ENCODE measurements at regions not wholly inside any gene's neighbourhood (a gene's known extent, or its start where the extent isn't known, plus 50 kb on each side); places are given as distances from the start of the nearest gene placed in this dataset.

DNA sequence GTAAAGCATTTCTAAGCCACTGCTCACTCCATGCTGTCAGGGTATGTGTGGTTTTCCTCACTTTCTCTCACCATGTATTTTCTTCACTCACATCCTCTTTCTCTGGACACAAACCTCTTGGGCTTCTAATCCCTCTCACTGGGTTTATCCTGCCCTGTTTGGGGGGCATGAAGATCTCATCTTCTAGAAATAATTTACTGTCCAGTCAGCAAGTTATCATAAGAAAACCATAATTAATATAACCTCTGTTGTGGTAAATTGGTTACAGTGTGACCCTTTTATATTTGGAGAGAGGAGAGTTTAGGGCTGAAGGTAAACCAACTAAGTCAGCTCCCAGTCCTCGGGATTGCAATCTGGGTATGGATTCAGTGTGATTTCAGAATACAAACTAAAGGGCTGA is 213.8 kb upstream of the PROX1 start:
- Histone ChIP-seq H3K4me1 (no peaks in the 10 kb centered on the region), H3K27ac (no peak overlapping the region), H3K36me3 (no peaks in the 10 kb centered on the region), H3K9me3 (no peaks in the 10 kb centered on the region), H3K27me3 (peaks cover 0 to 2% (median 0%) of the 10 kb centered on the region in 3 donors), H3K4me3 (no peak overlapping the region)
- DNase-seq (no peak), ATAC-seq (no peak)
- in situ Hi-C loops (cut with MboI; ENCODE audit: low sequenced_read_pairs in 4 of 4) (no loop called here), intact Hi-C loops (cut with DNase I; ENCODE audit: low total_unique reads) (no loop called here)
- TF ChIP-seq POLR2A (IDR thresholded peaks at IDR 0.05): no peak
- TF ChIP-seq, protein P1, sequence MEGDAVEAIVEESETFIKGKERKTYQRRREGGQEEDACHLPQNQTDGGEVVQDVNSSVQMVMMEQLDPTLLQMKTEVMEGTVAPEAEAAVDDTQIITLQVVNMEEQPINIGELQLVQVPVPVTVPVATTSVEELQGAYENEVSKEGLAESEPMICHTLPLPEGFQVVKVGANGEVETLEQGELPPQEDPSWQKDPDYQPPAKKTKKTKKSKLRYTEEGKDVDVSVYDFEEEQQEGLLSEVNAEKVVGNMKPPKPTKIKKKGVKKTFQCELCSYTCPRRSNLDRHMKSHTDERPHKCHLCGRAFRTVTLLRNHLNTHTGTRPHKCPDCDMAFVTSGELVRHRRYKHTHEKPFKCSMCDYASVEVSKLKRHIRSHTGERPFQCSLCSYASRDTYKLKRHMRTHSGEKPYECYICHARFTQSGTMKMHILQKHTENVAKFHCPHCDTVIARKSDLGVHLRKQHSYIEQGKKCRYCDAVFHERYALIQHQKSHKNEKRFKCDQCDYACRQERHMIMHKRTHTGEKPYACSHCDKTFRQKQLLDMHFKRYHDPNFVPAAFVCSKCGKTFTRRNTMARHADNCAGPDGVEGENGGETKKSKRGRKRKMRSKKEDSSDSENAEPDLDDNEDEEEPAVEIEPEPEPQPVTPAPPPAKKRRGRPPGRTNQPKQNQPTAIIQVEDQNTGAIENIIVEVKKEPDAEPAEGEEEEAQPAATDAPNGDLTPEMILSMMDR (IDR thresholded peaks at IDR 0.05 in 4 of 5, conservative IDR thresholded peaks at IDR 0.05 in 1 of 5): no peak

DNA sequence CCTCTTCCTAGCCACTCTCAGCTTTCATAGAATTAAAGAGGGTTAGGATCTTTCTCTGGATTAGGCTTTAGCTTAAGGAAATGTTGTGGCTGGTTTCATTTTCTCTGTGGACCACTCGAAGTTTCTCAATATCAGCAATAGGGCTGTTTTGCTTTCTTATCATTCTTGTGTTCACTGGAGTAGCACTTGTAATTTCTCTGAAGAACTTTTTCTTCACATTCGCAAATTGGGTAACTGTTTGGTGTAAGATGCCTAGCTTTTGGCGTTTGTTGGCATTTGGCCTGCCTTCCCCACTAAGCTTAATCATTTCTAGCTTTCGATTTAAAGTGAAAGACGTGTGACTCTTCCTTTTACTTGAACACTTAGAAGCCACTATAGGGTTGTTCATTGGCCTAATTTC is 210.8 kb upstream of the PROX1 start:
- ATAC-seq (no peak), DNase-seq (no peak)
- H3K4me3 ChIP-seq: no peak overlapping the region
- no peaks in the 10 kb centered on the region for H3K9me3 ChIP-seq
- no peak overlapping the region for H3K27ac ChIP-seq
- peaks cover 0 to 2% (median 0%) of the 10 kb centered on the region in 3 donors for H3K27me3 ChIP-seq
- TF ChIP-seq, protein P1 (IDR thresholded peaks at IDR 0.05 in 4 of 5, conservative IDR thresholded peaks at IDR 0.05 in 1 of 5): no peak
- TF ChIP-seq POLR2A (IDR thresholded peaks at IDR 0.05): no peak
- no peaks in the 10 kb centered on the region for H3K36me3 ChIP-seq
- no peaks in the 10 kb centered on the region for H3K4me1 ChIP-seq
- in situ Hi-C loops (cut with MboI; ENCODE audit: low sequenced_read_pairs in 4 of 4): no loop called here
- intact Hi-C loops (cut with DNase I; ENCODE audit: low total_unique reads): no loop called here

DNA sequence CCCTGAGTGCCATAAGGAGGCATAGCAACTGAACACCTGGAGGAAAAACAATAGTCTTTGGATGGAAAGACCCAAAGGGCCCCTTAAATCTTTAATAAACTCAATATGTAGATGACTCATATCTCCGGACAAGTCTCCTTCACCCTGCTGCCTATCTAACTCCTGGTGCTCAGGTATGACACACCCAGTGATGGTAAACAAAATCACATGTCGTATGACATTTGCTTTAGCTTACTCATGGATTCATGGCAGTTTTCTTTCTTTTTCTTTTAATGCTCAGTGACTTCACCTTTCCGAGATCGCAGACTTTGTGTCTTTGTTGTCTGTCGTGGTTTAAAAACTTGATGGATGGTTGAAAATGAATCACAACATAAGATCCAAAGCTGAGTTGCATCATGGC is 208.5 kb upstream of the PROX1 start:
- no peak for ATAC-seq
- H3K4me1 ChIP-seq: no peaks in the 10 kb centered on the region
- no peak overlapping the region for H3K4me3 ChIP-seq
- TF ChIP-seq, protein P1 (IDR thresholded peaks at IDR 0.05 in 4 of 5, conservative IDR thresholded peaks at IDR 0.05 in 1 of 5): no peak
- DNase-seq: no peak
- H3K27me3 ChIP-seq: peaks cover 0 to 2% (median 0%) of the 10 kb centered on the region in 3 donors
- intact Hi-C loops (cut with DNase I; ENCODE audit: low total_unique reads): no loop called here
- no peaks in the 10 kb centered on the region for H3K36me3 ChIP-seq
- in situ Hi-C loops (cut with MboI; ENCODE audit: low sequenced_read_pairs in 4 of 4): no loop called here
- no peaks in the 10 kb centered on the region for H3K9me3 ChIP-seq
- no peak overlapping the region for H3K27ac ChIP-seq

DNA sequence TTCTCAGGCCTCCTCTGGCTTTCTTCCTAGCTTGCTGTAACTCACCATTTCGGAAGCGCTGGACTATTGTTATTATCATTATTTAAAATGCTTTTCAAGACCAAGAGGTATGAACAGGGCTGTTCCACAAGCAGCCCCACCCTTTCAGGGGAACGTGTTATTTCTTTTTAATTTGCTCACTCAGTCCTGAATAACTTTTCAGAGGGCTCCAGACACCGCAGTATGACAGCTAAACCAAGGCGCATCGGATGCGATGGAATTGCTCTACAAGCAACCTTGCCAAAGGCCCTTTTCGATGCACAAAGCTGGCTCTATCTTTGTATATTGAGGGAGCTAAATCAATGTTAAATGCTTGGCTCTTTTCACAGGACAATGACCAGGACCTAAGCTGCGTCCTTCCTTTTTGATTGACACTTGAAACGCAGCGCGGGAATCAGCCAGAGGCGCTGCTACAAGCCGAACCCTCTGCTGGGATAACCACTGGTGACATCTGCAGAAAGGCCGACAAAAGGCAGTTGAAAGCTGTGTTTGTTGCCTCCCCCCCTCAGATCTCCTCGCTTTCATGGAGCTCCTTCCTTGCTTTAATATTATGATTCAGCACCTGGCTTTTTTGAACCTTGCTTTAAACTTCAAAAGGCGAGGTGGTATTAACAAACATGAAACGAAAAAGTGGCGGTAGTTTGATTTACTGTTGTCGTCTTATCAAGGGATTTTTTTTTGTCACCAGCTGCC is 204.7 kb upstream of the PROX1 start:
- Histone ChIP-seq H3K27ac (no peak overlapping the region), H3K4me1 (no peaks in the 10 kb centered on the region), H3K4me3 (no peak overlapping the region), H3K27me3 (no peaks in the 10 kb centered on the region), H3K36me3 (no peaks in the 10 kb centered on the region), H3K9me3 (no peaks in the 10 kb centered on the region)
- no peak for TF ChIP-seq POLR2A (IDR thresholded peaks at IDR 0.05)
- TF ChIP-seq, protein P1 (IDR thresholded peaks at IDR 0.05 in 4 of 5, conservative IDR thresholded peaks at IDR 0.05 in 1 of 5): no peak
- ATAC-seq (no peak), DNase-seq (no peak)
- in situ Hi-C loops (cut with MboI; ENCODE audit: low sequenced_read_pairs in 4 of 4) (no loop called here), intact Hi-C loops (cut with DNase I; ENCODE audit: low total_unique reads) (no loop called here)

DNA sequence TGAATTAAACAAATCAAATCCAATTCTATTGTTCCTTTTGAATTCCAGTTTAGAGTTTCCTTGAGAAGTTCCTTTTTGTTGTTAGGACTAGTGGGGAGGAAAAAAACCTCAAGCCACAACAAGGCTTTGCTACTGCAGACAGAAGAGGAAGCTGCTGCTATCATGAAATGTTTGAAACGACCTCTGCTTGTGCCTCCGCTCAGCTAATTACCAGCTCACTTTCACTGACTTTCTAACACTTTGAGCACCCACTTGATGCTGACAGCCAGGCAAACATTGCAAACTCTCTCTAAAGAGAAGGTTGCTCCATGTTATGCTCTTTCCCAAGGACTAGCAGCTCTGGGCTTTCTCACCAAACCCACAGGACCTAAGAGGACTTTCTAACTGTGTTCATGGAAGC is 203.9 kb upstream of the PROX1 start:
- Histone ChIP-seq H3K36me3 (no peaks in the 10 kb centered on the region), H3K27ac (no peak overlapping the region), H3K4me1 (no peaks in the 10 kb centered on the region), H3K9me3 (no peaks in the 10 kb centered on the region), H3K4me3 (no peak overlapping the region), H3K27me3 (no peaks in the 10 kb centered on the region)
- DNase-seq: no peak
- in situ Hi-C loops (cut with MboI; ENCODE audit: low sequenced_read_pairs in 4 of 4): no loop called here
- TF ChIP-seq, protein P1 (IDR thresholded peaks at IDR 0.05 in 4 of 5, conservative IDR thresholded peaks at IDR 0.05 in 1 of 5): no peak
- ATAC-seq: no peak
- intact Hi-C loops (cut with DNase I; ENCODE audit: low total_unique reads): no loop called here
